IPS-20b (cell line): ENCODE measurements at regions not wholly inside any gene's neighbourhood (a gene's known extent, or its start where the extent isn't known, plus 50 kb on each side); places are given as distances from the start of the nearest gene placed in this dataset.
"Not testable (repeated sequence)": the region's sequence is repeated elsewhere in the genome, so short reads cannot be mapped to it uniquely, and the experiment has no call there.

Experiments used
- H3K27ac ChIP-seq: one replicate; pipeline ENCODE4 v1.5.1; 2013; ENCODE audit warnings: low read length
- H3K27me3 ChIP-seq: 2 replicates; pipeline ENCODE4 v1.6.1; 2013; ENCODE audit warnings: mild to moderate bottlenecking, low read length, inconsistent platforms; ENCODE audit not compliant: insufficient read depth
- H3K36me3 ChIP-seq: 2 replicates; pipeline ENCODE4 v1.6.1; 2013; ENCODE audit warnings: low read depth, mild to moderate bottlenecking, inconsistent platforms, low read length, moderate library complexity; ENCODE audit not compliant: insufficient read depth
- H3K4me1 ChIP-seq: 2 replicates; pipeline ENCODE4 v1.6.1; 2013; ENCODE audit warnings: mild to moderate bottlenecking, control low read depth, inconsistent platforms, low read length, moderate library complexity; ENCODE audit not compliant: insufficient read depth
- H3K4me3 ChIP-seq: 2 replicates; pipeline ENCODE4 v1.5.1; 2013; ENCODE audit warnings: mild to moderate bottlenecking, low read length, inconsistent platforms
- H3K9ac ChIP-seq: 2 replicates; pipeline ENCODE4 v1.6.1; 2013; ENCODE audit warnings: low read depth, mild to moderate bottlenecking, inconsistent platforms, low read length, moderate library complexity
- H3K9me3 ChIP-seq: 2 replicates; pipeline ENCODE4 v1.6.1; 2013; ENCODE audit warnings: mild to moderate bottlenecking, low read depth, low read length, inconsistent platforms; ENCODE audit not compliant: insufficient read depth

DNA sequence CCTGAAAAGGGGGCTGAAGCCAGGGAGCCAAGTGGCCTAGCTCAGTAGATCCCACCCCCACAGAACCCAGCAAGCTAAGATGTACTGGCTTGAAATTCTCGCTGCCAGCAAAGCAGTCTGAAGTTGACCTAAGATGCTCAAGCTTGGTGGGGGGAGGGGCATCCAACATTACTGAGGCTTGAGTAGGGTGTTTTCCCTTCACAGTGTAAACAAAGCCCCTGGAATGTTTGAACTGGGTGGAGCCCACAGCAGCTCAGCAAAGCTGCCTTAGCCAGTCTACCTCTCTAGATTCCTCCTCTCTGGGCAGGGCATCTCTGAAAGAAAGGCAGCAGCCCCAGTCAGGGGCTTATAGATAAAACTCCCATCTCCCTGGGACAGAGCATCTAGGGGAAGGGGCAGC lies 187.4 kb upstream of the AGTR2 start:
- not testable (repeated sequence) for H3K27ac ChIP-seq, H3K27me3 ChIP-seq

DNA sequence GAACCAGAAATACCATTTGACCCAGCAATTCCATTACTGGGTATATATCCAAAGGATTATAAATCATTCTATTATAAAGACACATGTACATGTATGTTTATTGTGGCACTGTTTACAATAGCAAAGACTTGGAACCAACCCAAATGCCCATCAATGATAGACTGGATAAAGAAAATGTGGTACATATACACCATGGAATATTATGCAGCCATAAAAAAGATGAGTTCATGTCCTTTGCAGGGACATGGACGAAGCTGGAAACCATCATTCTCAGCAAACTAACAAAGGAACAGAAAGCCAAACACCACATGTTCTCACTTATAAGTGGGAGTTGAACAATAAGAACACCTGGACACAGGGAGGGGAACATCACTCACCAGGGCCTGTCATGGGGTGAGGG lies 183.1 kb upstream of the AGTR2 start:
- H3K27ac ChIP-seq, H3K27me3 ChIP-seq, H3K9ac ChIP-seq, H3K4me1 ChIP-seq, H3K4me3 ChIP-seq, H3K9me3 ChIP-seq, H3K36me3 ChIP-seq: not testable (repeated sequence)

More for the DNA sequence above, 187.4 kb upstream of the AGTR2 start:
- H3K4me1 ChIP-seq, H3K4me3 ChIP-seq, H3K9ac ChIP-seq, H3K9me3 ChIP-seq, H3K36me3 ChIP-seq: not testable (repeated sequence)

- Histone ChIP-seq H3K36me3 (no peaks in the 10 kb centered on the region), H3K27ac (no peak overlapping the region), H3K27me3 (no peaks in the 10 kb centered on the region), H3K9me3 (no peaks in the 10 kb centered on the region), H3K4me3 (no peak overlapping the region), H3K9ac (no peak overlapping the region), H3K4me1 (0 out of 2 replicates have a peak, but pooled peaks cover 4% of the 10 kb centered on the region)
Observed at GRCh38 chrX:115988825-115989224, 181.7 kb upstream of the AGTR2 start.

DNA sequence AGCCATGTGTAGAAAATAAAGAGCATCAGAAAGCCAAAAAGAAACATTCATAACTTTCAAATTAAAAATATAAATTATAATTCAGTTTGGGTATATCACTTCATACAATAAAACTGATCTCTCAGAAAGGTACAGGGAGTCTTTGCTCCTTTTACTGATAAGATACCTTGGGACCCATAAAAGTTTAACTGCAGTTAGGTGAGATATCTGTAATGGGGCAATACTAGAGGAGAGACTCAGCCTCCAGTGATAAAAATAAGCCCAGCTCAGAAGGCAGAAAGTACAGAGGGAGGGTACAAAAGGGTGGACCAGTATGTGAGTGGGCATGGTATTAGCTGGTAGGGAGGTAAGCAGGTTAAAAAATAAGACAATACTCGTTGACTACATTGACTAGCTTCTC lies 180.9 kb upstream of the AGTR2 start:
- Histone ChIP-seq H3K4me3 (no peak overlapping the region), H3K9ac (no peak overlapping the region), H3K9me3 (no peaks in the 10 kb centered on the region), H3K4me1 (0 out of 2 replicates have a peak, but pooled peaks cover 4% of the 10 kb centered on the region), H3K27ac (no peak overlapping the region), H3K36me3 (no peaks in the 10 kb centered on the region), H3K27me3 (no peaks in the 10 kb centered on the region)

DNA sequence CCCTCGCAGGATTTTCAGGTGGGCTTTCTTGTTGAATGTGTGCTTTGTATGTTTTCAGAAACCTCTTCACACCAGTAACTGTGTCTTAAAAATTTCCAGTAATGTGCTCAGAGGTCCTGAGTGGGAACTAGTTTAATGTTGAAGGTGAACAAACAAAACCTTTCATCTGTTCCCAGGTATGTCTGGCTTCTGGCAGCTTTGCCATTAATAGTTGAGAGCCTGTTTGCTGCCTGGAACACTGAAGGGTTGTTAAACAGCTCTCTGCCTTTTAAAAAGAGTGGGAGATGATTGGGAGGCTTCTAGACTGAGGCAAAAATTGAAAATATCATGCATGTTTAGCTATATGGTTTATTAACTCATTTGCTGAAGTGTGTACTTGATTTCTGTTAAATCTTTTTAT lies 161.2 kb upstream of the AGTR2 start:
- H3K9ac ChIP-seq, result no peak overlapping the region
- no peak overlapping the region for H3K4me3 ChIP-seq
- H3K36me3 ChIP-seq, result no peaks in the 10 kb centered on the region
- H3K27ac ChIP-seq, result no peak overlapping the region
- H3K27me3 ChIP-seq, result no peaks in the 10 kb centered on the region
- H3K9me3 ChIP-seq, result no peaks in the 10 kb centered on the region; the same call in 1 of the 2 replicates
- peaks cover 6% of the 10 kb centered on the region; the same call in 1 of the 2 replicates for H3K4me1 ChIP-seq

DNA sequence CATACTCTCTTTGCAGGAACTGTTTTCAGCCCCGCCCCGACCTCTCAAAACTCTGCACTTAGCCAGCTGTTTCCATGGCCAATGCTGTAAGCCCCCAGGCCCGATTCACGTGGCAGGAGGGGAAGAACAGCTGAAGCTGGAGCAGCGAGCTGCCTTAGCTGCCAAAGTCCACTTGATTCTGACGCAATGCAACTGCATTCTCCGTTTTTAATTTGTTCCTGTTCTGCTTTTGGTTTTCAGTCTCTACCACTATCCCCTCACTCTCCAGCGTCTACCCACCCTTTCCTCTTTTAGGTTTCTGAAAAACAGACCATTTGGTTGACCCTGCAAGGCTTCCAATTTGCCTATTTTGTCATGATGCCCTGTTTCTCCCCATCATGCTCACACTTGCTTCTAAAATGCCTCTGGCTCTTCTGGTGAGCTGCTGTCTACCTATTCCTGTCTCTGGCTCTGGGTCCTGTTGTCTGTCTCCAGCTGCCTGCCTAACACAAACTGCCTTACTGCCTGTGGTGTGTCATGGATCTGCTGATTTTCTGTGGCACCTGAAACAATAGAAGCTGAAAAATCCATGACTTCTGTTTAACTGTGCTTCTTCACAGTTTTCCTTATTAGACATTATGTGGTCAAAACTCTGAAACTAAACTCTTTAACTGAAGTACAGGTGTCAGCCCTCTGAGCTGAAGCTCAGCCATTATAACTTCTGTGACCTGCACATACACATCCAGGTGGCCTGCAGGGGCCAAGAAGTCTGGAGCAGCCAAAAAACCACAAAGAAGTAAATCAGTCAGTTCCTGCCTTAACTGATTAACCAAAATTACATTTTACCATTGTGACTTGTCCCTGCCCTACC lies 160.5 kb upstream of the AGTR2 start:
- Histone ChIP-seq H3K27ac (no peak overlapping the region), H3K4me3 (no peak overlapping the region), H3K4me1 (peaks cover 6% of the 10 kb centered on the region; the same call in 1 of the 2 replicates), H3K9ac (peak overlapping the region; percentile 32; the same call in 1 of the 2 replicates), H3K9me3 (no peaks in the 10 kb centered on the region; the same call in 1 of the 2 replicates), H3K36me3 (no peaks in the 10 kb centered on the region), H3K27me3 (no peaks in the 10 kb centered on the region)

GRCh38 chrX:116010939-116011338 lies 159.6 kb upstream of the AGTR2 start:
- Histone ChIP-seq H3K36me3 (no peaks in the 10 kb centered on the region), H3K4me3 (no peak overlapping the region), H3K27me3 (no peaks in the 10 kb centered on the region), H3K9me3 (no peaks in the 10 kb centered on the region; the same call in 1 of the 2 replicates), H3K27ac (no peak overlapping the region), H3K9ac (no peak overlapping the region), H3K4me1 (peaks cover 6% of the 10 kb centered on the region; the same call in 1 of the 2 replicates)

DNA sequence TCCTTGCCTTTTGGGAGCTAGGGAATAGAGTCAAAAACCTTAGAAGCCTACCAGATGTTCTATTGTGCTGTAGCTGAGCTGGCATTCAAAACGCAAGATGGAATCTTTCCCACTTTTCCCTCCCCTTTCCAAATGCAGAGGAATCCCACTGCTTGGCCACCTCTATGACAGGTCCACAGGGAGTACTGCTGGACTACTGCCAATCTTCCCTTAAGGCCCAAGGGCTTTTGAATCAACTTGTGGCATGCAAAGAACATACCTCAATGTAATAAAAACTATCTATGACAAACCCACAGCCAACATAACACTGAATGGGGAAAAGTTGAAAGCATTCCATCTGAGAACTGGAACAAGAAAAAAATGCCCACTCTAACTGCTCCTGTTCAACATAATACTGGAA lies 139.2 kb upstream of the AGTR2 start:
- H3K36me3 ChIP-seq, result no peaks in the 10 kb centered on the region
- no peaks in the 10 kb centered on the region for H3K4me1 ChIP-seq

More for the DNA sequence above, 139.2 kb upstream of the AGTR2 start:
- Histone ChIP-seq H3K9me3 (no peaks in the 10 kb centered on the region), H3K27ac (no peak overlapping the region), H3K4me3 (no peak overlapping the region), H3K9ac (no peak overlapping the region), H3K27me3 (no peaks in the 10 kb centered on the region)
